Testis (tissue), 2 donors: ENCODE measurements at regions not wholly inside any gene's neighbourhood (a gene's known extent, or its start where the extent isn't known, plus 50 kb on each side); places are given as distances from the start of the nearest gene placed in this dataset.

Experiments
- DNase-seq: peaks from one replicate; pipeline ENCODE4 v3.0.0-alpha.2; 2019
- H3K27ac ChIP-seq, 2 donors: fragments of 200-600 bp; sonication (generic); one replicate each; pipeline ENCODE4 v1.5.1; 2019
- H3K27me3 ChIP-seq: fragments of 200-600 bp; sonication (generic); one replicate; pipeline ENCODE4 v1.5.1; 2019
- H3K36me3 ChIP-seq: fragments of 200-600 bp; sonication (generic); one replicate; pipeline ENCODE4 v1.5.1; 2017; ENCODE audit warnings: low read depth; ENCODE audit errors: missing control alignments
- H3K4me1 ChIP-seq: fragments of 200-600 bp; sonication (generic); one replicate; pipeline ENCODE4 v1.5.1; 2019
- H3K4me3 ChIP-seq, 2 donors: fragments of 200-600 bp; sonication (generic); one replicate each; pipeline ENCODE4 v1.5.1; 2017 to 2019
- H3K9me3 ChIP-seq: fragments of 200-600 bp; sonication (generic); one replicate; pipeline ENCODE4 v1.5.1; 2017
- CTCF ChIP-seq, 3 experiments: fragments of 450-650 bp in 2 of 3; fragments of 200-600 bp in 1 of 3; sonication (generic) in 1 of 3; IDR thresholded peaks; one replicate each; pipeline ENCODE4 v1.5.1; 2016 to 2019; ENCODE audit warnings: antibody characterized with exemption in 3 of 3, mild to moderate bottlenecking in 2 of 3, moderate library complexity in 1 of 3
- POLR2A ChIP-seq: fragments of 450-650 bp; IDR thresholded peaks from one replicate; pipeline ENCODE4 v1.6.1; 2017; ENCODE audit warnings: antibody characterized with exemption, mild to moderate bottlenecking, moderate library complexity
- WGBS, 2 donors: methylation state at CpG; one replicate each; pipeline ENCODE4 v1.1.5; 2018; 5-methylcytosine and 5-hydroxymethylcytosine counted together
- intact Hi-C: fragments of 100-400 bp; cut with DNase I; formaldehyde crosslinking; loops from one replicate; pipeline ENCODE4 v1.15.1; 2023; ENCODE audit warnings: low total_unique reads

GRCh38 chr1:238950017-238950416, 436.4 kb upstream of the CHRM3 start:
- DNase-seq, result no peak
- intact Hi-C loops, result no loop called here
- 96 to 100% methylated on average over 3 of the region's 3 CpGs for WGBS, 2 donors
- no peaks in the 10 kb centered on the region for H3K9me3 ChIP-seq
- H3K4me3 ChIP-seq, result no peak overlapping the region
- TF ChIP-seq CTCF (IDR thresholded peaks at IDR 0.05) (no peak), POLR2A (no peak)
- no peaks in the 10 kb centered on the region for H3K27me3 ChIP-seq
- H3K27ac ChIP-seq, result no peak overlapping the region
- no peaks in the 10 kb centered on the region for H3K4me1 ChIP-seq
- no peaks in the 10 kb centered on the region for H3K36me3 ChIP-seq

GRCh38 chr1:238944028-238944427, 442.3 kb upstream of the CHRM3 start:
- H3K27ac ChIP-seq, result no peak overlapping the region
- TF ChIP-seq CTCF (IDR thresholded peaks at IDR 0.05) (no peak), POLR2A (no peak)
- WGBS, 2 donors, result 88 to 96% methylated on average over 1 of the region's 1 CpG

GRCh38 chr1:238927899-238928298, 458.5 kb upstream of the CHRM3 start:
- no peaks in the 10 kb centered on the region for H3K4me1 ChIP-seq
- H3K27ac ChIP-seq, result no peak overlapping the region
- no peaks in the 10 kb centered on the region for H3K9me3 ChIP-seq
- DNase-seq, result no peak
- H3K27me3 ChIP-seq, result no peaks in the 10 kb centered on the region
- WGBS, 2 donors, result 87 to 97% methylated on average over 1 of the region's 1 CpG
- intact Hi-C loops, result no loop called here
- TF ChIP-seq POLR2A (no peak), CTCF (IDR thresholded peaks at IDR 0.05) (no peak)
- H3K36me3 ChIP-seq, result no peaks in the 10 kb centered on the region
- no peak overlapping the region for H3K4me3 ChIP-seq

More at GRCh38 chr1:238944028-238944427, 442.3 kb upstream of the CHRM3 start:
- Histone ChIP-seq H3K4me1 (no peaks in the 10 kb centered on the region), H3K36me3 (no peaks in the 10 kb centered on the region), H3K9me3 (no peaks in the 10 kb centered on the region), H3K4me3 (no peak overlapping the region), H3K27me3 (no peaks in the 10 kb centered on the region)
- no peak for DNase-seq
- intact Hi-C loops, result no loop called here

DNA sequence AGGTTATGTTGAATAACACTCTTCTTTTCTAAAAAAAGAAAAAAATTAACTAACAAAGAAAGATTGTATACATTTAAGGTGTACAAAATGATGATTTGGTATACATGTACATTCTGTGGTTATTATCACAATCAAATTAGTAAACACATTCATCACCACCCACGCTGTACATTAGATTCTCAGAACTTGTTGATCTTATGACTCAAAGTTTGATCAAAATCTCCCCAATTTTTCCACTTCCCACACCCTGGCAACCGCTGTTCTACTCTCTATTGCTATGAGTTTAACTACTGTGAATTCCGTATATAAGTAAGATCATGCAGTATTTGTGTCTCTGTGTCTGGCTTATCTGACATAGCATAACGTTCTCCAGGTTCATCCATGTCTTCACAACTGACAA, 469.5 kb upstream of the CHRM3 start:
- Histone ChIP-seq H3K27me3 (no peaks in the 10 kb centered on the region), H3K27ac (no peak overlapping the region), H3K9me3 (no peaks in the 10 kb centered on the region), H3K4me3 (no peak overlapping the region), H3K36me3 (no peaks in the 10 kb centered on the region), H3K4me1 (peaks cover 3% of the 10 kb centered on the region)
- intact Hi-C loops, result no loop called here
- DNase-seq, result no peak
- TF ChIP-seq CTCF (IDR thresholded peaks at IDR 0.05) (no peak), POLR2A (no peak)
- WGBS, 2 donors, result 79 to 90% methylated on average over 4 of the region's 4 CpGs

GRCh38 chr1:238914346-238914745, 472.0 kb upstream of the CHRM3 start:
- WGBS, 2 donors, result 65 to 74% methylated on average over 1 of the region's 1 CpG
- no peak overlapping the region for H3K4me3 ChIP-seq
- intact Hi-C loops, result no loop called here
- DNase-seq, result no peak
- no peaks in the 10 kb centered on the region for H3K27me3 ChIP-seq
- no peaks in the 10 kb centered on the region for H3K36me3 ChIP-seq
- H3K4me1 ChIP-seq, result peaks cover 1% of the 10 kb centered on the region
- H3K9me3 ChIP-seq, result no peaks in the 10 kb centered on the region
- no peak overlapping the region for H3K27ac ChIP-seq
- TF ChIP-seq CTCF (IDR thresholded peaks at IDR 0.05), result no peak
- TF ChIP-seq POLR2A, result no peak
